GM21529 (cell line): ENCODE measurements at regions not wholly inside any gene's neighbourhood (a gene's known extent, or its start where the extent isn't known, plus 50 kb on each side); places are given as distances from the start of the nearest gene placed in this dataset.
A peak's percentile ranks its signal among the peaks of the same experiment; 100 is the strongest.

ENCODE experiments used
- ATAC-seq: cut with Tn5 transposase; IDR thresholded peaks from one replicate; pipeline ENCODE4 v1.9.1; 2021; ENCODE audit not compliant: unreplicated experiment

DNA sequence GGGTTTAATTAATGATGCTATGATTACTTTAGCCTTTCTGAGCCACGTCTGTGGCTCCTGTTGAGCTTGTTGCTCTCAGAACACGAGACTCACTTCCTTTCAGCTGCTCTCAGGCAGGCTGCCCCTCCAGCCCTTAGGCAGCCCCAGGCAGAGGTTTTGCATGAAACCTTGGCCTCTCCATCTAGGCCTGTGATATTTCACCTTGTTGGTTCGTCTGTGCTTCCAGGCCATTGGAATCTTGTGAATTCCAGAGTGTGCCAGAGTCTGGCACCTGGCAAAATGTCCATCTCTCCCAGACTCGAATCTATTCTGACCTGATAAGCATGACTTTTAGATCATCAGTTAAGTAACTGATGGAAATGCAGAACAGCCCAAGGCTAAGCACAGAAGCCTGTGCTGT, 254.1 kb downstream of the LOXHD1 start:
- ATAC-seq, result no peak

DNA sequence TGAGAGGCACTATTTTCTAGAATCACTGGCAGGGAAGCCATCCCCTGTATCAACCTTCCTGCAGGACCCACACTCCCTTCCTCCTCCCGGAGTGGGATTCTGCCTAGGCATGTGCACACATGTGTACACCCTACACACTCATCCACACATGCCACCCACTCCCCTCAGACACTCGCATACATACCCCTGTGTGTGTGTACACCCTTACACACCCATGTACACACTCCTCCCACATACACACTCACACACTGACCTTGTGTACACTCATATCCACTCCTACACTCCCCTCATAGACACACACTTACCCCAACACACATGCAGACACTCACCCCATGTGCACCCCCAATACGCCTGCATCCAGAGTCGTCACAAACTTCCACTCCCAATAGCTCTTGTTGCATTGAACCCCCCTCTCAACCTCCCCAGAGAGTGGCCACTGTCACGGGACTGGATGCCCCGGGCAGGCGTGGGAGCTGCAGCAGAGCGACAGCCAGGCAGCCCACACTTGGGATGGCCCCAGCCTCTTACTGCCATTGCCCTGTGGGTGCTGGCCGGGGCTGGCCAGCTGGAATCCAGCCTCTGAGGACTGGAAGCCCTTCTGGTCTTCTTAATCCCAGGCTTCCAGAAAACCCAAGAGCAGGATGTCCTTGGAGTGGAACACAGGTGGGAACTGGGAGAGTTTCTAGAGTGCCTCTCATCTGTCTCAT, 251.0 kb downstream of the LOXHD1 start:
- no peak for ATAC-seq

DNA sequence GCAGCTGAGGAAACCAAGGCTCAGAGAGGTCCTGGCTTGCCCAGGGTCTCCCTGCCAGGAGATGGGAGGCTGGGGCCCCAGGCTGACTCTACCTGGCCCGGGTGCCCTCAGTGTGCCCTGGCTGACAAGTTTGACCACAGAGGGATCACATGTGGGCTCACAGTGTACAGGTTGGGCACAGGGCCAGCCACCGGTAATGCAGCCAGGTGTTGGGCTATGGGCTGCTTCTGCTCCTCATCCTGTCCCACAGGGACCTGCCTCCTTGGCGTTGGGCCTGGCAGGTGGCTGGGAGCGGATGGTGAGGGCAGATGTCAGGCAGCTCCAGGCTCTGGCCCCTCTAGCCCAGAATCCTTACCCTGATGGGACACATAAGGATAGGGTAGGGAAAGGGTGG, 250.5 kb downstream of the LOXHD1 start:
- no peak for ATAC-seq

DNA sequence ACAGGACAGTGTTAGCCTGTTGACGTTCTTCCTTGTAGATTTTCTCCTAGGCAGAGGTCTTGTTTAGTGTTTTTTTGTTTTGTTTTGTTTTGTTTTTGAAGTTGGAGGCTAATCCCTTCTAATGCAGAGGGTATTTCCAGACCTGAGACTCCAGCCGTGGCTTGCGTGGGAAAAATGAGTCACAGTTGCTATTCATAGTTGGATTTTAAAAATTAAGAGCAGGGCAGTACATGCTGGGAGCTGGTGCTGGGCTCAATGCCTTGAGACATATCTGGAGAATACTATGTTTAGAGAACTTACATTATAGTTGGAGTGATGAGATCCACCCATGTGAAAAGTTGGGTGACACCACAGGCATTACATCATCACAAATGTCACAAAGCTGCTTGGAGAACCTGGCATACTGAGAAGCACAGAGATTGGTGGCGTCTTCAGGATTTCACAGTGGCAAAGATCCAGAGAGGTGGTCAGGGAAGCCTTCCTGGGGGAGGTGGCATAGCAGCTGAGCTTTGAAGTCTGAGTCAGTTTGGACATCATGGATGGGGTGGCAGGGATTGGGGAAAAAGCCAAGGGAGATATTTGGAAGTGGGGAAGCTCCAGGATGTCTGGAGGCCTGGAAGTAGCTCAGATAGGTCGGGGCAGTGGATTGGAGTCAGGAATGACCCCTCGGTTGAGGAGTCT, 249.4 kb downstream of the LOXHD1 start:
- ATAC-seq, result no peak

DNA sequence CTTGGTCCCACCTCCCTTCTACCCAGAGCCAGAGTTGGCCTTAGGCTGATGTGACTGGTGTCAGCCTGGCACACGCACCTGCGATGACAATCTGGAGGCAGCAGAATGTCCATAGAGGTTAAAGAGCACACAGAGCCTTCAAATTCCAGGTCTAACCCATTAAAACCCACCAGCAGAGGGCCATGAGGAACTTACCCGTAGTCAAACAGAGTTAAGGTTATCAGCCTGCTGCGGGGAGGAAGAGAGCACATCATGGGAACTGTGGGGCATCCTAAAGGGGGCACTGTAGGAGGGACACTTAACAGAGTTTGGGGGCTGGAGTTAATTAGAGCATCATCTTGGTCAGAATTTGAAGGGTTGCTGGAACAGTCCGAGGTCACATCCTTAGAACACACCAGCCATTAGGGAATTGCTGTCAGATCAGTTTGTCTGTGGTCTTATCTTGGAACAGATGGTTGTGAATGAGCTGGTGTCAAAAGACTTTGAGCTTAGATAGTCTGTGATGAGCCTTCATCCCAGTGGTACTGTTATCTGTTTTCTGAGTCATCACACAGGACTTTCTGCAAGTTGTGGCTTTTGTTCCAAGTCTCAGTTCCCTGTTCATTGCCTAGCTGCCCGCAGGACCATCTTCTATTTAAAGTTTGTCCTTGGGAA, 248.6 kb downstream of the LOXHD1 start:
- no peak for ATAC-seq

DNA sequence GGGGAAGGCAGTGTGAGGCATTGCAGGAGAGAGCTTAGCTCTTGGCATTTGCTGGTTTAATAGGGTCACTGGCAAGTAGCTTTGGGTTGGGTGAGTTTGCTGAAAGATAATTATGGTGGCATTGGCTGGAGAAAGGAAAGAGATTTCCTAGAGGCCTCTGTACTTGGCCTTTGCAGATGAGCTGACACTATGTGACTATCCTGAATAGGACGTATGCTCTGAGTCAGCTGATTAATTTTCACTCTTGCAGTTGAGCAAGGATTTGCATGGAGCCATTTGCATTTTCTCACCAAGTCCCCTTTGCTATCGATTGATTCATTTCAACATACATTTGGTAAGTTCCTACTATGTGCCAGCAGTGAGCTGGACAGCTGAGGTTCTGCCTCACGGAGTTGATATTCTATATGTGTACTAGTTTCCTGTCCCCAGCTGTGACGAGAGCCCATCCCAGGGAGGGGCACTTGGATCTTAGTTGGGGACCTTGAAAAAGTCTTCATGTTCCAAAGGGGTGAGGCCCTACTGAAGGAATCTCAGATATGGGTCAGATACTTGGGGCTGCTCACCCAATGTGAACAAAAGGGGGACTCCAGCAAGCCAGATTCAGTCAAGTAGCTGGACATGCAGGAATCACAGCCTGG, 245.7 kb downstream of the LOXHD1 start:
- no peak for ATAC-seq

DNA sequence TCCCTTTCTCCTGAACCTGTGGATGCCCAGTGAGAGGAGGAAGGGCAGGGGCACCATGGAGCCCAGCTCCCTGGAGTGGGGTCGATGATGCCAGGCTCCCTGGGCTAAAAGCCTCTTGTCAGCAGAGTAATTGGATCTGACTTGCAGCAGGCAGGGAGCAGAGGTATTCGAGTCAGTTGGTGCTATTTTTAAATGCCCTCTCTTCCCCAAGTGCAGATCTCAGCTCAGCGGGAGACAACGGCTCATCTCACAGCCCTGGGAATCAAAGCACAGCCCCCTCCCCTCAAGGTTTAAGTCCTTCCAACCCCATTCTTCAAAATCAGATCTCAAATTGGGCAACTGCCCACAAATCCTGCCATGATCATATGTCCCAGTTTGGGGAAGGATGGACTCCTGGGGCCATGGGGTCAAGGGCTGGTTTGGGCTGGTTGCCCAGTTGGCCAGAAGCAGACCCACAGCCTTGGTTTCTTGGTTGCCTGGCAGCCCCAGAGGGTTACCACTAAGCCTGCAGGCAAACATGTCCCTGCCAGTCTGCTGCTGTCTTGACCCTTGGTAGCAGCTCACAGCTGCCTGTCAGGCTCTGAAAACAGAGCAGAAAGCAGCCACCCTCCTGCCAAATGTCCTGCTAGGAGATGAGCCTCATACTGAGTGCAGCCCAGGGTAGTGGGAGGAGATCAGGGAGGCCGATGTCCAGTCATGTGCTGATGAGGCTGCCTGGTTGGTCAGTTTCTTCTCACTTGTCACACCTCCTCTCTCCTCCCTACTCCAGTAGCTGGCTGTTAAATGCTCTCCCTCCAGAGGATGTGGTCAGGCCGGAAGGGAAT, 244.9 kb downstream of the LOXHD1 start:
- no peak for ATAC-seq

DNA sequence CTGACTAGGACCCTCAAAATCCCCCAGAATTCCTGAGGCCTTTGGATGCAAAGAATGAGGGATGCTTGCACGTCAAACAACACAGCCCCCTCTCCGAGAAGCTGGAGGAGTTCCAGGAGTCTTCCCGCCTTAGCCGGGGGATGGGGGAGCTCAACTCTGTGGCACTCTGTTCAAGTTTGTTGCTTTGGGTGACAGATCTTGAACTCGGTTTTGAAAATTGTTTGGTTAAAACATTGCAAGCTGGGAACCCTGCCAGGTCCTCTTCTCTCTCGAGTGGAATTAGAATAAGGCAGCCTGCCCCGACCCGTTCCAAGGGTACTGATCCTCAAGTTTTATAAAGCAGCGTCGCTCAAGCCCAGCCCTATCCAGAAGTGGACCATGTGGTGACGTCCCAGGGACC, 244.1 kb downstream of the LOXHD1 start:
- no peak for ATAC-seq

DNA sequence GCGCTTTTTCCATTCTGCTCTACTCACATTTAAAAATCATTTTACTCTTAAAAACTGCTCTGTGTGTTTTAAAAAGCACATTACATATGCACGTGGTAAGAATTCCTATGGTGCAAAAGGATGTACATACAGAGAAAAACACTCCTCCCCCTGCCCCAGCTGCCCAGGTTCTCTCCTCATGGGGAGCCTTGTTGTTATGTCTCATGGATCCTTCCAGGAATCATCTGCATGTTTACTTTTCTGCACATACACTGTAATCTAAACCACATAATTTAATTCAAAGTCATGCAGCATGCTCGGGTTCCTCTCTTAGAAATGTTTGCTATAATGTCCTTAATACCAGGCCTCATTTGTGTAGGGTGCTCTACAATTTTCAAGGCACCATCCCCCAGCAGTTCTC, 243.3 kb downstream of the LOXHD1 start:
- no peak for ATAC-seq

DNA sequence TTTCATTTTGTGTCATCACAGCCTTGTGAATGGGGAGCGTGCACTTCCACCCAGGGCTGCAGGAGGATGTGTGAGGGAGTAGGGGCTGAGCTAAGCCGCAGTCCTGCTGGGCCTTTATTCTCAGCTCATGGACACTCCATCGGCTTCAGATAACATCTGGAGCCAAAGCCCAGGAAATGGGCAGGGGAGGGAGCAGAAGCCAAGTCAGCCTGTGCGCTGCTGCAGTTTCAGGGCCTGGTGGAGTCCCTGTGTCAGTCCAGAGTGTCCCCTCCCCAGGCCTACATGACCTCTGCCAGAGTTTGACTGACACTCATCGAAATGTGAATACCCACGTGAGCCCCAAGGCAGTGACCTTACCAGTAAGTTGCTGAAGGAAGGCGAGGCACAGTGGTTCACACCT, 242.2 kb downstream of the LOXHD1 start:
- no peak for ATAC-seq

DNA sequence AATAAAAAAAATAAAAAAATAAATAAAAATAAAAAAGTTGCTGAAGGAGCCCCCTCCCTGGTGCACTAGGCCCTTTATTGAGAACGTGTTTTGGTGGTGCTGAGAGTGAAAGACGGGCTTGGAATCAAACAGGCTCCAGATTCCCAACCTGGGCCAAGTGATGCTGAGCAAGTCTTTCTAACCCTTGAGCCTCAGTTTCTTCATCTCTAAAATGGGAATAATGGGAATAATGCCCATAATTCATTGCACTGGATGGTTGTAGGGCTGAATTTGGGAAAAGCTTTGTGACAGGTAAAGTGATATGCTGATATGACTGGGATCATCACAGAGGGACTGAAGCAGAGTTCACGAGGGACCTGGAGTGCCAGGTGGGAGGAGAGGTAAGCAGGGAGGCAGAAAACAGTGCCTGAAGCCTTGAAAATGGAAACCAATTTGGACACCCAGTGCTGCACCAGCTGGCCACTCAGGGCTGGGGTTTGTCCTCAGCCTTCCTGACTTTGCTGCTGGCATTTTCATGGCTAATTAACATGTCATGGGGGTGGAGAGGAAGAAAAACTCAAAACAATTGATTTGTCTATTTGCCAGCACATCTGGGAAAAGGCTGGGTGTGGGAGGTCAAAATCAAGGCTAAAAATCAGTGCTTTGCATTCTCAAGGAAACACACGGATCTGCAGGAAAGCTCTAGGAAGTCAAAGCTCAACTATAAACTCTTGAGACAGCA, 241.3 kb downstream of the LOXHD1 start:
- ATAC-seq, result no peak

DNA sequence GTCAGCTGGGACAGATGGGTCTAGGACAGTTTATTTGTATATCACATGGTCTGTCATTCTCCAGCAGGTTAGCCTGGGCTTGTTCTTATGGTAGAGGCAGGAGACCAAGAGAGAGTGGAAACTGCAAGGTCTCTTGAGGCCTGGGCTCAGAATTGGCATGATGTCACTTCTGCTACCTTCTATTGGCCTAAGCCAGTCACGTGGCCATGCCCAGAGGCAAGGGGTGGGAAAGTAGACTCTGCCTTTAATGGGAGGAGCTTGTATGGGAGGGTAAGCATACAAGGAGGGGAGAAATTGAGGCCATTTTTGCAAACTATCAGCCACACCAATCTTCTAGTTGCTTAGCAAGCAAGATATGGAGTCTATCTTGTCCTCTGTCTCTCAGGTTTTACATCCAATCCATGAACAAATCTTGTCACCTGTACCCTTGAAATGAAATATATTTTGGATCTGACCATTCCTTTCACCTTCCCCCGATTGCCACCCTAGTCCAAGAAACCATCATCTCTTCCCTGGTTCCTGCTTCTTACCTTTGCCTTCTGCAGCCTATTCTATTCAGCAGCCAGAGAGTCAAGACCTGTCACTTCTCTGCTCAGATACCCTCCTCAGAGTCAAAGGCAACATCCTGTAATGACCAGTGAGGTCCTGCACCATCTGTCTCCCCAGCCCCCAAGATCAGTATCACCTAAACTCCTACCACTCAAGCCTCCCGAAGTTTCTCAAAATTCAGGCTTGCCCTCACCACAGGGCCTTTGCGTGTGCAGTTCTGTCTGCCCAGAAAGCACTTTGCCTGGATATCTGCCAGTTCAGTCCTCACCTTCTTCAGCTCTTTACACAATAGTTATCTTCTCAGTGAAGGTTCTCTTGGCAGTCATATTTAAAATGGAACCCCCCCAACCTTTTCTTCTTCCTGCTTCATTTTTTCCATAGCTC, 240.0 kb downstream of the LOXHD1 start:
- ATAC-seq, result peak; percentile 78

DNA sequence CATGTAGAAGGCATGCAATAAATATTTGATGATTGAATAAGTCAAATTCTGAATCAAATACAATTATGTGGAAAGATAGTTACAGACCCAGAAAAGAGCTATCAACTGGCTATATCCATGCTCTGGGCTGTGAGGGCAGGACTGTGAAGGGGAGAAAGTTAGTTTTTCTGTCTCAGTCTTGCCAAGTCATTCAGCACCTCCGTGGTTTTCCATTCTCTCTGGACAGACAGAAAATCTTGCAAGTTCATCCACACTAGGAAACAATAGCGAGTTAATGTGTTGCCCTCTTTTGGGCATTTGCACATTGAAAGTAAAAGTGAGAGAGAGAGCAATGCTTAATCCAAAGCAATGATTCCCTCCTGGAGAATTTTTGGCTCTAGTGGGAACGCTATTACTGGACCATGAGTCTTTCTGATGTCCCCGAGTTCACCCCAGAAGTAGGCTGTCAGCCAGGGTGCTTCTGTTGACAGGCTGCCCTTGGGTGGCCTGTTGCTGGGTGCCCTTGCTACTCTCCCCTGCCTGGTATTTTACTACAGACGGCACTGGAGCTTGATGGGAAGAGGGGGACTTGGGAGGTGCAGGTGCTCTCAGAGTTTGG, 238.3 kb downstream of the LOXHD1 start:
- no peak for ATAC-seq

DNA sequence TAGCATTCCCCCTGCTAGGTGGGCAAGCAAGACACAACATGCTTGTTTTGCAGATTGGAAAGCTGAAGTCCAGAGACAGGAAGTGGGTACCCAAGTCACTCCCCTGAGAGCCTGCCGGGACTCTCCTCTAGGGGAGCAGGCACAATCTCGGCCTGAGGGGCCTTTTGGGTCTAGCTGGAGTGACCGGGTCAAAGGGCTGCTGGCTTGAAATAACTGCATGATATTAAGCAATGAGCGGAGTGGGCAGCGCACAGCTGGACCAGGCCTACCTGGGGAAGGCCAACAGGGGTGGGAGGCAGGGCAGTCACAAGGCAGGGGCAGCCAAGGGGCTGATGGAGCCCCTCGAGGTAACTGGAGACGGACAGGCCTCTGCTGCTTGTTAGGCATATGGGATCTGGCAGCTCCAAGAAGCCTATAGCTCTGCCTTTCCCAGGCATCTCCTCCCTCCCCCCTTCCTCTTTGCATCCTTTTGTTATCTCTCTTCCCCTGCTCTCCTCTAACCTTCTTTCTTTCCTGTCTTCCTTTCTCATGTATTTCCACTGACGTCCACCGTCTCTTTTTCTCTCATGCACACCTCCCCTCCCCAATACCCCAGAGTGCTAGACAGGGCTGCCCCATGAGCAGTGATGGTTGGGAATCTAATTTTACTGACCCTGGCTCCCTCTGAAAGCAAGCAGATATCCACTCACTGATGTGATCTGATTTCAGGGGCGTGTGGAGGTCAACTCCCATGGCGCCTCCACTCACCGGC, 237.5 kb downstream of the LOXHD1 start:
- no peak for ATAC-seq

DNA sequence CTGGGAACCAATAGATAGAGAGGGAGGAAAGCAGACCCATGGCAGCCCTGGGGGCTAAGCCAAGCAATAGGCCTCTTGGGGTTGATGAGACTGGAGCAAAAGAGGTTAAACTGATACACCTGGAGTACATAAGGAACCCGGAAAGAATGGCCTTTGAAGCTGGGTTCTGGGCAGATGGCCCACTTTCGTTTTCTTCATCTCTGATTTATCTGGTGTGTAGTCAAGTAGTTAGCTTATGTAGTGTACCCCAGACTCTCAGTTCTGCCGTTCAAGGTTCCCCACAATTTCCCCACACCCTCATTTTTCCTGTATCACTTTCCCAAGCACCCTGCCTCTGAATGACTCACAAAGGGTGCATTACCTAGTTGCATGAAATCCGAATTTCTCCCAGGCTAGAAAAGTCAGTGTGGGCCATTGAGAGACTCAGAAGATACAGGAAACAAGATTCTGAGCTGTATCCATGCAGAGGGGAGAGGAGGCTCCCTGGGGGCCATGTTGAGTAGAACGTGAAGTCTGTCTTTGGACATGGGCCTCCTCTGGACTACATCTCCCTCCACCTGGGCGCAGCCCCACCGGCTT, 235.0 kb downstream of the LOXHD1 start:
- no peak for ATAC-seq

DNA sequence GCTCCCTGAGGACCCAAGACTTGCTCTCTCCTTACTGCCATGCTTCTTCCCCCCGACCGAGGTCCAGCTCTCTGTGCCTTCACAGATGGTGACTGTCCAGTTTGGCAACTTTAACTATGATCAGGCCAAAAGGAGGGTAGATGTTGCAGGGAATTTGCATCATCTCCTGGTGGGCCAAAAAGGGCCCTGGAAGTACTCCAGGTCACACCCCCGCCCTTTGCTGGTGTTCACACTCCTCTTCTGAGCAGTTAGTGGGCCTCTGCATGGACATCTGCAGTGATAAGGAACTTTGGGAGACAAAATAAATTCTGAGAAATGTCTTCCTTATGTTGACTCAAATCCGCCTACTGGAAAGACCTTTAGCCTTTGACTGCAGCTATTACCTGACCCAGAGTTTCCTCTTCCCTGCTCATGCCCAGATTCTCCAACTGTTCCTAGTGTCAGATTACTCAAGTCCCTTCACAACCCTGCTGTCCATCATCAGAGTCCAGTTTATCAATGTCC, 234.4 kb downstream of the LOXHD1 start:
- ATAC-seq, result no peak

DNA sequence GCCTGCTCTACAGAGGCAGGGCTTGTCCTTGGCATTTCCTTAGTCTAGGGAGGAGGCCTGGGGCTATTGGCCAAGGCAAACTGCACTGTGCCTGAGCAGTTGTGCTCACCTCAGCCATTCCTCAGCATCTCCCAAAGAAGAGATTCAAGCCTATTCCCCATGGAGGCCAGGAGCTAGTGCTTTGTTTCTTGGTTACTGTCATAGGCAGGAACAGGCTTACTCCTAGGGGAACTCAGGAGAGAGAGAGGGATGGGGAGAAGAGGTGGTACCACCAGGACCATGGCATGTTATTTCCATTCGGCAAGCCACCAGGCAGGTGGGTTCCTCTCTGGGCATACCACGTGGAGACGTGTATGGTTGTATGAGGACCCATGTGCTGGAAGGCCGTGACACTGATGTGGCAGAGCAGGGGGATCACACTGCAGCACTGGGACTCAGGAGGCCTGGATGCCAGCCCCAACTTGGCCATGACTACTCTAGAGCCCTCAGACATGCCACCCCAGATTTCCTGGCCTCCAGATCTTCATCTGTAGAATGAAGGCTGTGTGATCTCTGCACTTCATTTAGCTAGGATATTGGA, 233.7 kb downstream of the LOXHD1 start:
- no peak for ATAC-seq
